COLO668 (cell line): ENCODE measurements at regions not wholly inside any gene's neighbourhood (a gene's known extent, or its start where the extent isn't known, plus 50 kb on each side); places are given as distances from the start of the nearest gene placed in this dataset.

Source experiments
- DNase-seq: peaks from one replicate; lab custom pipeline; 2025; ENCODE audit not compliant: unreplicated experiment; lab: John Stamatoyannopoulos, UW

DNA sequence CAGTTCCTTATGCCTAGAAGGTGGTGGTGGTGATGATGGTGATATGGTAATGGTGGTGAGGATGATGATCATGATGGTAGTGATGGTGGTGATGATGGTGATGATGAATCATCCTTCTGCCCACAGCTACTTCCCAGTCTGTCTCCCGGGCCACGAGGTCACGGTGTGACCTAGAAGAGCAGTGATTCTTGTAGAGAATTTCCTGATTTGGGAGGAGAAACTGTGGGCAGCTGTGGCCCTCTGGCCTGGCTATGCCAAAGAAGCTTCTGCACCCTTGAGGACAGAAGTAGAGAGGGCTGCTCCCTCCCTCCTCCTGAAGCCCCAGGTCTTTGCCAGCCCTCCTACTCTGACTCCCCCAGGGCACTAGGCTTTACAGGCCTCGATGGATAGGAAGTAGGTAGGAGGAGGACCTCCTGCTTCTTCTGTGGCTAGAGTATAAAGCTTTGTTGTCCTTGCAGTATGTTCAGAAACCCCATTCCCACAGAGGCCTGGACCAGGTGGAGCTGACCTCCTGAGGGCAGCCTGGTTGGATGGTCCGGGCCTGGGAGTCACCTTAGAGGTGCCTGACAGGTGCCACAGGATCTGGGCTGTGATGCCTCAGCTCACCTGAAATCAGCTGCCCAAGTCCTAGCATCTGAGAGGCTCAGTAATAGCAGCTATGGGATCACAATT is 57.9 kb upstream of the EPAS1 start:
- DNase-seq, result no peak

DNA sequence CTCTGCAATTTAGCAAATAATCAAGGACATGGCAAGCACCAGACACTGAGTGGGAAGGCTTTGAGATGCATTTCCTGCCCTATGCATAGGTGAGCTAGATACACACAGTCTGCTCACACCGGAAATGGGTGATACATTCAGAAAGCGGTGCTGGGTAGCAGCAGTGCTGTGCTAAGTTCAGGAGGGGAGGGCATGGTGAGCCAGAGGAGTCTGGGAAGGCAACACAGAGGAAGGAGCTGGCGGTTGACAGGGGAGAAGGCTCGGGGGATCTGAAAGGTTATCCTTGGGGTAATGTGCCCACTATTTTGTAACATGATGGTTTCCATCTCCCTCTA is 57.4 kb upstream of the EPAS1 start:
- DNase-seq, result no peak

DNA sequence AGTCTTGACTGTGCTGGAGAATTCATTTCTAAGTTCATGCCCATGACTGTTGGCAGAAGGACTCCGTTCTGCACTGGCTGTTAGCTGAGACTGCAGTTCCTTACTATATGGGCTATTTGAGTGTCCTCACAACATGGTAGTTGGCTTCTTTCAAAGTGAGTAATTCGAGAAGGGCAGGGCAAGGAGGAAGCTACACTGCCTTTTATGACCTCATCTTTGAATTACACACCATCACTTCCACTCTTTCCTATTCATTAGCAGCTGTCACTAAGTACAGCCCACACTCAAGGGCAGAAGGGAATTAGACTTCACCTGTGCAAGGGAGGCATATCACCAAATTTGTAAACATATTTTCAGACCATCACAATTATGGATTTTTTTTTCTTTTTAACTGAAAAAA is 55.9 kb upstream of the EPAS1 start:
- peak; percentile 26 for DNase-seq

- no peak for DNase-seq
These were observed 51.3 kb upstream of the EPAS1 start for GRCh38 chr2:46245869-46246268.

DNA sequence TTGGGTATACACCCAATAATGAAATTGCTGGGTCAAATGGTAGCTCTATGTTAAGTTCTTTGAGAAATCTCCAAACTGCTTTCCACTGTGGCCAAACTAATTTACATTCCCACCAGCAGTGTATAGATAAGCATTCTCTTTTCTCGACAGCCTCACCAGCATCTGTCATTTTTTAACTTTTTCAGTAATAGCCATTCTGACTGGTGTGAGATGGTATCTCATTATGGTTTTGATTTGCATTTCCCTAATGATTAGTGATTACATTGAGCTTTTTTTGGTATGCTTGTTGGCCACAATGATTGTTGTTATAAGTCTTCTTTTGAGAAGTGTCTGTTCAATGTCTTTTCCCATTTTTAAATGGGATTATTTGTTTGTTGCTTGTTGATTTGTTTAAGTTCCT is 50.4 kb upstream of the EPAS1 start:
- DNase-seq, result no peak
